SK-N-MC (cell line): ENCODE measurements at regions not wholly inside any gene's neighbourhood (a gene's known extent, or its start where the extent isn't known, plus 50 kb on each side); places are given as distances from the start of the nearest gene placed in this dataset.

ENCODE experiments used
- EZH2 ChIP-seq: fragments of 200-600 bp; sonication (generic); IDR thresholded peaks from one replicate; pipeline ENCODE4 v1.6.1; 2017; ENCODE audit warnings: antibody characterized with exemption
- POLR2AphosphoS5 ChIP-seq: IDR thresholded peaks from 2 replicates; pipeline ENCODE4 v1.6.1; 2012; ENCODE audit warnings: mild to moderate bottlenecking, low read depth, low read length, borderline replicate concordance

DNA sequence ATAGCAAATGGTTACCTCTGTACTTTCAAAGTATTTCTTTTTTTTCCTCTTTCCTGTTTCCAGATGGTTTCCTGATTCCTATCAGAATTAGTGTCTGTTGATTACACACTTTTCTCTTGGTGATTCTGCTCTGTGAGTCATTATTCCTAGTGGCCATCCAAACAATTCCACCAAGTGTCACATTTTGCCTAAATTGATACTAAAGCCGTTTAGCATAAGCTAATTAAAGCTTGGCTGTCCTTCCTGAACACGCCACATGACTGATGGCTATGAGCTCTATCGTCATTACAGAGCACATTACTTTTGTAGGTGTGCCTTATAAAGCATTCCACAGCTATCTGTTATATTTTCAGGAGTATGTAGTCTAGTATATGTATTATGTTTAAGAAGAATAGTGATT lies 671.2 kb downstream of the CDH8 start:
- no peak for TF ChIP-seq POLR2AphosphoS5
- TF ChIP-seq EZH2 = no peak
